ENCODE measurements at regions not wholly inside any gene's neighbourhood (a gene's known extent, or its start where the extent isn't known, plus 50 kb on each side); places are given as distances from the start of the nearest gene placed in this dataset.

DNA sequence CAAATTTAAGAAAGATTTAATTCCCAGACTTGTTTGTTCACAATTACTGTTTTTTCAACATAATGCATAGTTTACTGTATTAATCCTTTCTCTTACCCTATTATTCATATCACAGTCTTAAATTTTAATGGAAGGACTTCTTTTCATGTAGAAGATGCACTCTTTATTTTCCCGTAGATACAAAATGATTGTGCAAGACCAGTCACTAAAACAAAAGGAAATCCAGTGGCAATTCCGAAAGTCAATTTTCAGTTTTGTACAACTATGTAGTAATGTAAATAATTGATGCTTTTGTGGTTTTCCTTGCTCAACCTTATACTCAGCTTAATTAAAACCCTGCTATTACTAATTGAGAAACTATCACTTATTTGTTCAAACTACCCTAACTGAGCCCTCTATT is 361.5 kb upstream of the PTCHD4 start:
- H3K9me2 ChIP-seq (replicated peaks; ENCODE audit: insufficient read depth, low read length): no peaks in the 10 kb centered on the region

GRCh38 chr6:48472091-48472490 is 361.1 kb upstream of the PTCHD4 start:
- H3K4me2 ChIP-seq (ENCODE audit: low read depth, low read length, poor library complexity, severe bottlenecking): no peak overlapping the region
- no peak overlapping the region for H3K27ac ChIP-seq (ENCODE audit: low read depth, low read length)
- H3K9me3 ChIP-seq (ENCODE audit: insufficient read depth, low read length): no peaks in the 10 kb centered on the region
- H2AFZ ChIP-seq (ENCODE audit: low read depth, low read length, severe bottlenecking): no peak overlapping the region
- no peaks in the 10 kb centered on the region for H3K9me2 ChIP-seq (replicated peaks; ENCODE audit: insufficient read depth, low read length)
- no peaks in the 10 kb centered on the region for H4K20me1 ChIP-seq (ENCODE audit: low read depth, low read length)
- no peaks in the 10 kb centered on the region for H3K27me3 ChIP-seq (ENCODE audit: low read length)
- H3K79me2 ChIP-seq (ENCODE audit: insufficient read depth, low read length): no peaks in the 10 kb centered on the region
- TF ChIP-seq, protein P1, sequence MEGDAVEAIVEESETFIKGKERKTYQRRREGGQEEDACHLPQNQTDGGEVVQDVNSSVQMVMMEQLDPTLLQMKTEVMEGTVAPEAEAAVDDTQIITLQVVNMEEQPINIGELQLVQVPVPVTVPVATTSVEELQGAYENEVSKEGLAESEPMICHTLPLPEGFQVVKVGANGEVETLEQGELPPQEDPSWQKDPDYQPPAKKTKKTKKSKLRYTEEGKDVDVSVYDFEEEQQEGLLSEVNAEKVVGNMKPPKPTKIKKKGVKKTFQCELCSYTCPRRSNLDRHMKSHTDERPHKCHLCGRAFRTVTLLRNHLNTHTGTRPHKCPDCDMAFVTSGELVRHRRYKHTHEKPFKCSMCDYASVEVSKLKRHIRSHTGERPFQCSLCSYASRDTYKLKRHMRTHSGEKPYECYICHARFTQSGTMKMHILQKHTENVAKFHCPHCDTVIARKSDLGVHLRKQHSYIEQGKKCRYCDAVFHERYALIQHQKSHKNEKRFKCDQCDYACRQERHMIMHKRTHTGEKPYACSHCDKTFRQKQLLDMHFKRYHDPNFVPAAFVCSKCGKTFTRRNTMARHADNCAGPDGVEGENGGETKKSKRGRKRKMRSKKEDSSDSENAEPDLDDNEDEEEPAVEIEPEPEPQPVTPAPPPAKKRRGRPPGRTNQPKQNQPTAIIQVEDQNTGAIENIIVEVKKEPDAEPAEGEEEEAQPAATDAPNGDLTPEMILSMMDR (IDR thresholded peaks at IDR 0.05; ENCODE audit: insufficient read depth, low read length, poor library complexity, severe bottlenecking): no peak
- TF ChIP-seq EZH2phosphoT487 (conservative IDR thresholded peaks at IDR 0.05; ENCODE audit: low read length): no peak
- no peak overlapping the region for H3K4me3 ChIP-seq (ENCODE audit: insufficient read depth, low read length, poor library complexity, severe bottlenecking)
- H3K9ac ChIP-seq (ENCODE audit: low read length): no peak overlapping the region
- H3K36me3 ChIP-seq (ENCODE audit: low read length): no peaks in the 10 kb centered on the region
- H3F3A ChIP-seq (ENCODE audit: insufficient read depth): no peaks in the 10 kb centered on the region

More for the DNA sequence above, 361.5 kb upstream of the PTCHD4 start:
- Histone ChIP-seq H2AFZ (ENCODE audit: low read depth, low read length, severe bottlenecking) (no peak overlapping the region), H4K20me1 (ENCODE audit: low read depth, low read length) (no peaks in the 10 kb centered on the region), H3K36me3 (ENCODE audit: low read length) (no peaks in the 10 kb centered on the region), H3F3A (ENCODE audit: insufficient read depth) (no peaks in the 10 kb centered on the region), H3K9ac (ENCODE audit: low read length) (no peak overlapping the region), H3K4me2 (ENCODE audit: low read depth, low read length, poor library complexity, severe bottlenecking) (no peak overlapping the region), H3K4me3 (ENCODE audit: insufficient read depth, low read length, poor library complexity, severe bottlenecking) (no peak overlapping the region), H3K79me2 (ENCODE audit: insufficient read depth, low read length) (no peaks in the 10 kb centered on the region), H3K27ac (ENCODE audit: low read depth, low read length) (no peak overlapping the region), H3K9me3 (ENCODE audit: insufficient read depth, low read length) (no peaks in the 10 kb centered on the region), H3K27me3 (ENCODE audit: low read length) (no peaks in the 10 kb centered on the region)
- TF ChIP-seq, protein P1 (IDR thresholded peaks at IDR 0.05; ENCODE audit: insufficient read depth, low read length, poor library complexity, severe bottlenecking): no peak
- no peak for TF ChIP-seq EZH2phosphoT487 (conservative IDR thresholded peaks at IDR 0.05; ENCODE audit: low read length)

DNA sequence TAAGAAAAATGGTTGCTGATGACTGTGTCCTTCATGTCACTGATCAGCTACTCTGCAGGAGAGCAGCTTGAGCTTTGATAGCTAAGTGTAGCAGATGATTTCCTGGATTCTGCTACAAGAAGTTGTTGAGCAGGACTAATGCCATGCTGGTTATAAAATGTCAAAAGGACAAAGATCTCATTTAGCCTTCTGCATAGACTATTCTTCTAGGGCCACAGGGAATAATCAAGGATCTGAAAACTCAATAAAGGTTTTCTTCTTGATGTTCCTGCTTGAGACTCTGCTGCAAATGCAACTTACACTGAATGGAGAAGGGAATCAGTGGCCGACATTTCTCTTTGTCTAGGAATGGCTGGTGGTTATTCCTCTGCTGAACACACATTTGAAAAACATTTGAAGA is 360.3 kb upstream of the PTCHD4 start:
- H3K9me2 ChIP-seq (replicated peaks; ENCODE audit: insufficient read depth, low read length): no peaks in the 10 kb centered on the region
- H3K4me3 ChIP-seq (ENCODE audit: insufficient read depth, low read length, poor library complexity, severe bottlenecking): no peak overlapping the region
- H3K27ac ChIP-seq (ENCODE audit: low read depth, low read length): no peak overlapping the region
- H3K27me3 ChIP-seq (ENCODE audit: low read length): no peaks in the 10 kb centered on the region
- H4K20me1 ChIP-seq (ENCODE audit: low read depth, low read length): no peaks in the 10 kb centered on the region
- no peak overlapping the region for H3K4me2 ChIP-seq (ENCODE audit: low read depth, low read length, poor library complexity, severe bottlenecking)
- H3F3A ChIP-seq (ENCODE audit: insufficient read depth): no peaks in the 10 kb centered on the region
- H3K36me3 ChIP-seq (ENCODE audit: low read length): no peaks in the 10 kb centered on the region
- H2AFZ ChIP-seq (ENCODE audit: low read depth, low read length, severe bottlenecking): no peak overlapping the region
- TF ChIP-seq, protein P1 (IDR thresholded peaks at IDR 0.05; ENCODE audit: insufficient read depth, low read length, poor library complexity, severe bottlenecking): no peak
- no peak for TF ChIP-seq EZH2phosphoT487 (conservative IDR thresholded peaks at IDR 0.05; ENCODE audit: low read length)
- no peaks in the 10 kb centered on the region for H3K9me3 ChIP-seq (ENCODE audit: insufficient read depth, low read length)
- H3K79me2 ChIP-seq (ENCODE audit: insufficient read depth, low read length): no peaks in the 10 kb centered on the region
- no peak overlapping the region for H3K9ac ChIP-seq (ENCODE audit: low read length)
